Breast epithelium (tissue), 3 donors: ENCODE measurements at regions not wholly inside any gene's neighbourhood (a gene's known extent, or its start where the extent isn't known, plus 50 kb on each side); places are given as distances from the start of the nearest gene placed in this dataset.

Experiments
- CTCF ChIP-seq, 3 donors: fragments of 450-650 bp; IDR thresholded peaks; one replicate each; pipeline ENCODE4 v1.5.1; 2016 to 2017; ENCODE audit warnings: antibody characterized with exemption in 3 of 3, mild to moderate bottlenecking in 3 of 3, moderate library complexity in 3 of 3
- POLR2A ChIP-seq: fragments of 450-650 bp; IDR thresholded peaks from one replicate; pipeline ENCODE4 v1.6.1; 2016; ENCODE audit warnings: antibody characterized with exemption, mild to moderate bottlenecking, moderate library complexity

DNA sequence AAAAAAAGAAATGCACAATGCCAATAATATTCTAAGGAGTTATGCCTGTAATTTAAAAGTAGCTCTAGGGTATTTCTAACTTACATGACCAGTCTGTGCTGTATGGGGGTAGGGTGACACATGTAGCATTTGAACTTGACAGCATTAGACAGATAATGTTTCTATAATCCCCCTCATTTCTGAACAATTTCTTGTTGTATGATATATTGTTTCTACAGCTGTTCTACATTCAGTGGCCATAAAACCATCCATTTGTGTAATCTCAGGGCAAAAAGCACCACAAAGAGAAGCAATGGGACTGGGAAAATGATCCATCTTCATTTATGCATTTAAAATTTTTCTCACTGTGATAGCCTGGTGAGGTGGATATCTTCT lies 767.8 kb downstream of the TFAP2A start:
- no peak for TF ChIP-seq CTCF (IDR thresholded peaks at IDR 0.05)
- TF ChIP-seq POLR2A, result no peak
